ENCODE measurements at regions not wholly inside any gene's neighbourhood (a gene's known extent, or its start where the extent isn't known, plus 50 kb on each side); places are given as distances from the start of the nearest gene placed in this dataset.

- no peak for TF ChIP-seq CTCF (IDR thresholded peaks at IDR 0.05; ENCODE audit: insufficient read depth, low read length, poor library complexity, severe bottlenecking)
Measured at GRCh38 chr6:163793011-163793983, 378.8 kb downstream of the QKI start.

DNA sequence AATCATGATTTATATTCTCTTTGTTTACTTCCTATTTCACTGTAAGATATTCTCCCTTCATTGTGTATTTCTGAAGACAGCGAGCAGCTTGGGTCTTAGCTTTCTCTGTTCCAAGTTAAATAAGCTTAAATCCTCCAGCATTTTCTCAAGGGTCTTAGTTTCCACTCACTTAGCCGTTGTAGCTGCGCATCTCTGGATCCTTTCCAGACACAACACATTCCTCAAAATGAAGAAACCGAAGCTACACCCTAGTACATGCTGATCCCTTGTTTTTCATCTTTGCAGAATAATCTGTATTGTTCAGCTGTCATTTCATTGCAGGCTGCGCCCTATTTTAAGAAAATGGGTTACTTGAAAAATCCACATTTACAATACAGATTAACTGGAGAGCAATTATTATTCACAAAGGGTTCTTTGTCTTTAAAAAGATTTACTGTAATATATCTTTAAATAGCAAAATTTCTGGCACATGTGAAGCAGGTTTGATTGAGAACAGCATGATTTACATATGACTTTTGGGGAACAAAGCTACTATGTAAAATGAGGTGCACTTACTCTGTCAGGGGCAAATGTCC, 375.8 kb downstream of the QKI start:
- H3K4me3 ChIP-seq (ENCODE audit: low read depth, low read length), result no peak overlapping the region
- TF ChIP-seq CTCF (IDR thresholded peaks at IDR 0.05; ENCODE audit: insufficient read depth, low read length, poor library complexity, severe bottlenecking), result no peak
- H3K36me3 ChIP-seq (ENCODE audit: control insufficient read depth, insufficient read depth, low read length), result no peaks in the 10 kb centered on the region
- H3K27me3 ChIP-seq (ENCODE audit: control insufficient read depth, insufficient read depth, low read length), result no peaks in the 10 kb centered on the region
- no peak for DNase-seq (ENCODE audit: low read depth)

More at GRCh38 chr6:163793011-163793983, 378.8 kb downstream of the QKI start:
- H3K27me3 ChIP-seq (ENCODE audit: control insufficient read depth, insufficient read depth, low read length), result no peaks in the 10 kb centered on the region
- H3K4me3 ChIP-seq (ENCODE audit: low read depth, low read length), result no peak overlapping the region
- no peaks in the 10 kb centered on the region for H3K36me3 ChIP-seq (ENCODE audit: control insufficient read depth, insufficient read depth, low read length)
- peak; percentile 86 for DNase-seq (ENCODE audit: low read depth)

DNA sequence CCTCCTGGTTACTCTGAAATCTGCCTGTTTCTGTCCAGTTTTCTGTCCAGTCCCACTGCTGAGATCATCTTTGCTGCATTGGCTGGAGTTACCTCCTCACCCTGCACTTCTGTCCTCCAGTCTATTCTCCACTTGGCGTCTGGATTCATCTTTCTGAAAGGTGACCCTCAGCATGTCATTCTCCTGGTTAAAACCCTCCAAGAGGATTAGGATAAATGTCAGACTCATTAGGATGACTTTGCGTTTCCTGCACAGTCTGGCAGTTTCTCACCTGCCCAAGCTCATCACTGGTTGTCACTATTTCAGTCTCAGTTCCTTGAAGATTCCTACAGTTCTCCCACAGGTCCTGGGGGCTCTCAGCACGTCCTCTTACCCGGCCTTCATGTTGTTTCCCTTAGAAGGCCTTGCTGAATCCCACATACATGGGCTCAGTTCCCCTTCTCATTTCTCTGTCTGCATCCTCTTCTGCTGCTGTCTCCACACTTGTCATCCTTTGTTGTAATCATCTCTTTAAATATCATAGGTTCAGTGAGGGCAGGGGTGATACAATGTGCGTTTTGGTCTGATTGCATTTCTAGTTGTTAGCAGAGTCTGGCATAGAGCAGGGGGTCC, 374.8 kb downstream of the QKI start:
- TF ChIP-seq CTCF (IDR thresholded peaks at IDR 0.05; ENCODE audit: insufficient read depth, low read length, poor library complexity, severe bottlenecking), result no peak
- Histone ChIP-seq H3K36me3 (ENCODE audit: control insufficient read depth, insufficient read depth, low read length) (no peaks in the 10 kb centered on the region), H3K4me3 (ENCODE audit: low read depth, low read length) (no peak overlapping the region), H3K27me3 (ENCODE audit: control insufficient read depth, insufficient read depth, low read length) (no peaks in the 10 kb centered on the region)
- DNase-seq (ENCODE audit: low read depth), result no peak

- Histone ChIP-seq H3K36me3 (ENCODE audit: control insufficient read depth, insufficient read depth, low read length) (no peaks in the 10 kb centered on the region), H3K27me3 (ENCODE audit: control insufficient read depth, insufficient read depth, low read length) (no peaks in the 10 kb centered on the region), H3K4me3 (ENCODE audit: low read depth, low read length) (no peak overlapping the region)
- no peak for DNase-seq (ENCODE audit: low read depth)
- no peak for TF ChIP-seq CTCF (IDR thresholded peaks at IDR 0.05; ENCODE audit: insufficient read depth, low read length, poor library complexity, severe bottlenecking)
Measured at GRCh38 chr6:163786995-163787671, 372.6 kb downstream of the QKI start.

- no peak overlapping the region for H3K4me3 ChIP-seq (ENCODE audit: low read depth, low read length)
- no peak for DNase-seq (ENCODE audit: low read depth)
- H3K36me3 ChIP-seq (ENCODE audit: control insufficient read depth, insufficient read depth, low read length), result no peaks in the 10 kb centered on the region
- no peaks in the 10 kb centered on the region for H3K27me3 ChIP-seq (ENCODE audit: control insufficient read depth, insufficient read depth, low read length)
- no peak for TF ChIP-seq CTCF (IDR thresholded peaks at IDR 0.05; ENCODE audit: insufficient read depth, low read length, poor library complexity, severe bottlenecking)
Measured at GRCh38 chr6:163782436-163783003, 368.0 kb downstream of the QKI start.
